AG09319 (cell line): ENCODE measurements at regions not wholly inside any gene's neighbourhood (a gene's known extent, or its start where the extent isn't known, plus 50 kb on each side); places are given as distances from the start of the nearest gene placed in this dataset.

Experiments used
- DNase-seq: peaks from one replicate; pipeline ENCODE4 v3.0.0-alpha.2; 2010; ENCODE audit warnings: low read depth; ENCODE audit errors: extremely low read depth
- CTCF ChIP-seq: IDR thresholded peaks from 2 replicates; pipeline ENCODE4 v1.5.1; 2011; ENCODE audit warnings: low read depth, mild to moderate bottlenecking, inconsistent platforms, low read length, moderate library complexity

- no peak for TF ChIP-seq CTCF
- no peak for DNase-seq
Measured at GRCh38 chr7:88617185-88617584, 142.3 kb upstream of the ZNF804B start.

GRCh38 chr7:88615336-88615735 is 144.2 kb upstream of the ZNF804B start:
- DNase-seq, result no peak
- TF ChIP-seq CTCF, result no peak

- no peak for TF ChIP-seq CTCF
- DNase-seq, result no peak
Measured at GRCh38 chr7:88614736-88615135, 144.8 kb upstream of the ZNF804B start.

- no peak for DNase-seq
- TF ChIP-seq CTCF, result no peak
Measured at GRCh38 chr7:88610942-88611341, 148.6 kb upstream of the ZNF804B start.

GRCh38 chr7:88600695-88601094 is 158.8 kb upstream of the ZNF804B start:
- no peak for DNase-seq
- TF ChIP-seq CTCF, result no peak

GRCh38 chr7:88599528-88599927 is 160.0 kb upstream of the ZNF804B start:
- no peak for DNase-seq
- TF ChIP-seq CTCF, result no peak

- TF ChIP-seq CTCF, result no peak
- no peak for DNase-seq
Measured at GRCh38 chr7:88597941-88598425, 161.5 kb upstream of the ZNF804B start.
